Dendritic cell treated with granulocyte-macrophage colony-stimulating factor and Interleukin-4, amounts not matched to agents 40 ng/mL and 50 ng/mL, for 4 days (primary cell): ENCODE measurements at regions not wholly inside any gene's neighbourhood (a gene's known extent, or its start where the extent isn't known, plus 50 kb on each side); places are given as distances from the start of the nearest gene placed in this dataset.

Experiments used
- H3K27ac Mint-ChIP-seq: one replicate; pipeline ENCODE4 v1.8.0; 2022; ENCODE audit warnings: mild to moderate bottlenecking, mixed read lengths
- H3K27me3 Mint-ChIP-seq: one replicate; pipeline ENCODE4 v1.8.0; 2022; ENCODE audit warnings: mild to moderate bottlenecking, mixed read lengths
- H3K36me3 Mint-ChIP-seq: one replicate; pipeline ENCODE4 v1.8.0; 2022; ENCODE audit warnings: low read depth, mixed read lengths
- H3K4me1 Mint-ChIP-seq: one replicate; pipeline ENCODE4 v1.8.0; 2022; ENCODE audit warnings: low read depth, mixed read lengths
- H3K4me3 Mint-ChIP-seq: one replicate; pipeline ENCODE4 v1.8.0; 2022; ENCODE audit warnings: mild to moderate bottlenecking, moderate library complexity, mixed read lengths
- H3K9me3 Mint-ChIP-seq: one replicate; pipeline ENCODE4 v1.8.0; 2022; ENCODE audit warnings: mixed read lengths
- intact Hi-C: fragments of 100-400 bp; cut with micrococcal nuclease; formaldehyde crosslinking; loops from one replicate; pipeline ENCODE4 v1.15.0; 2022

GRCh38 chrX:17931855-17932254 lies 70.8 kb upstream of the RAI2 start:
- Mint-ChIP-seq H3K4me3 (no peak overlapping the region), H3K9me3 (no peaks in the 10 kb centered on the region), H3K27me3 (peaks cover 4% of the 10 kb centered on the region), H3K4me1 (no peaks in the 10 kb centered on the region), H3K27ac (no peak overlapping the region), H3K36me3 (no peaks in the 10 kb centered on the region)
- intact Hi-C loops = no loop called here

GRCh38 chrX:17930850-17931249 lies 69.8 kb upstream of the RAI2 start:
- H3K36me3 Mint-ChIP-seq = no peaks in the 10 kb centered on the region
- no peak overlapping the region for H3K27ac Mint-ChIP-seq
- H3K4me1 Mint-ChIP-seq = no peaks in the 10 kb centered on the region
- H3K9me3 Mint-ChIP-seq = no peaks in the 10 kb centered on the region
- no peak overlapping the region for H3K4me3 Mint-ChIP-seq
- peaks cover 3% of the 10 kb centered on the region for H3K27me3 Mint-ChIP-seq
- intact Hi-C loops = no loop called here

GRCh38 chrX:17923546-17923945 lies 62.4 kb upstream of the RAI2 start:
- H3K27ac Mint-ChIP-seq = no peak overlapping the region
- no peaks in the 10 kb centered on the region for H3K27me3 Mint-ChIP-seq
- H3K4me3 Mint-ChIP-seq = no peak overlapping the region
- no peaks in the 10 kb centered on the region for H3K36me3 Mint-ChIP-seq
- intact Hi-C loops = no loop called here
- H3K4me1 Mint-ChIP-seq = no peaks in the 10 kb centered on the region
- H3K9me3 Mint-ChIP-seq = no peaks in the 10 kb centered on the region

GRCh38 chrX:17922303-17922702 lies 61.2 kb upstream of the RAI2 start:
- intact Hi-C loops = no loop called here
- H3K36me3 Mint-ChIP-seq = no peaks in the 10 kb centered on the region

GRCh38 chrX:17919896-17920446 lies 58.9 kb upstream of the RAI2 start:
- intact Hi-C loops = no loop called here
- H3K36me3 Mint-ChIP-seq = no peaks in the 10 kb centered on the region
- H3K4me1 Mint-ChIP-seq = no peaks in the 10 kb centered on the region
- no peak overlapping the region for H3K27ac Mint-ChIP-seq
- no peaks in the 10 kb centered on the region for H3K27me3 Mint-ChIP-seq
- H3K9me3 Mint-ChIP-seq = no peaks in the 10 kb centered on the region
- no peak overlapping the region for H3K4me3 Mint-ChIP-seq

More at GRCh38 chrX:17922303-17922702, 61.2 kb upstream of the RAI2 start:
- Mint-ChIP-seq H3K4me1 (no peaks in the 10 kb centered on the region), H3K27ac (no peak overlapping the region), H3K9me3 (no peaks in the 10 kb centered on the region), H3K27me3 (no peaks in the 10 kb centered on the region), H3K4me3 (no peak overlapping the region)

GRCh38 chrX:17917945-17918577 lies 57.0 kb upstream of the RAI2 start:
- H3K36me3 Mint-ChIP-seq = no peaks in the 10 kb centered on the region
- intact Hi-C loops = no loop called here
- H3K9me3 Mint-ChIP-seq = no peaks in the 10 kb centered on the region
- no peaks in the 10 kb centered on the region for H3K27me3 Mint-ChIP-seq
- no peaks in the 10 kb centered on the region for H3K4me1 Mint-ChIP-seq
- no peak overlapping the region for H3K4me3 Mint-ChIP-seq
- no peak overlapping the region for H3K27ac Mint-ChIP-seq

- Mint-ChIP-seq H3K36me3 (no peaks in the 10 kb centered on the region), H3K4me1 (no peaks in the 10 kb centered on the region), H3K27ac (no peak overlapping the region), H3K9me3 (no peaks in the 10 kb centered on the region), H3K27me3 (no peaks in the 10 kb centered on the region), H3K4me3 (no peak overlapping the region)
- intact Hi-C loops = no loop called here
These were observed 52.7 kb upstream of the RAI2 start for GRCh38 chrX:17913801-17914200.
